OCI-LY3 (cell line): ENCODE measurements at regions not wholly inside any gene's neighbourhood (a gene's known extent, or its start where the extent isn't known, plus 50 kb on each side); places are given as distances from the start of the nearest gene placed in this dataset.

Source experiments
- EZH2phosphoT487 ChIP-seq: fragments of 200-600 bp; shearing (Covaris generic); IDR thresholded peaks from 2 replicates; pipeline ENCODE4 v1.6.1; 2018; ENCODE audit warnings: antibody characterized with exemption, mixed run types, low read depth
- TF ChIP-seq, protein P1 (sequence below): fragments of 200-600, 300-600 bp; sonication (generic); IDR thresholded peaks from 2 replicates; pipeline ENCODE4 v1.5.1; 2014; ENCODE audit warnings: antibody characterized with exemption, low read length, low read depth

DNA sequence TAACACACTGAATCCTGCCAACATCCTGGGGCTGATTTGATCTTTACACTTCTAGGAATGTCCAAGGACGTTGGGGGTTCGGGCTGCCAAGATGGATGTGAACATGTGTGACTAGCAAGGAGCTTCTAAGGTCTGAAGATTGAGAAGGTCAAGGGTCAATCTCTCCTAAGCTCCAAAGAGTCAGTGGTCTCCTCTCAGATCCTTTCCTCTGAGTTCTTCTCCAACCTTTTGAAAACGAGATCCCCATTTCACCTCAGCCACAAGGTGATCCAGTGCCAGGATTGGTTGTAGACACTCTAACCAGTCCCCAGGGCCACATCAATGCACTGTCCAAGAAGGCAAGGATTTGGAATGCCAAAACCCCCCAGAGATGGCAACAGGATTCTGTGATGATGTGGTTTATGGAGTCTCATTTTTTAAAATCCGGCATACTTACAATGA, 266.8 kb downstream of the NDUFS4 start:
- TF ChIP-seq, protein P1, sequence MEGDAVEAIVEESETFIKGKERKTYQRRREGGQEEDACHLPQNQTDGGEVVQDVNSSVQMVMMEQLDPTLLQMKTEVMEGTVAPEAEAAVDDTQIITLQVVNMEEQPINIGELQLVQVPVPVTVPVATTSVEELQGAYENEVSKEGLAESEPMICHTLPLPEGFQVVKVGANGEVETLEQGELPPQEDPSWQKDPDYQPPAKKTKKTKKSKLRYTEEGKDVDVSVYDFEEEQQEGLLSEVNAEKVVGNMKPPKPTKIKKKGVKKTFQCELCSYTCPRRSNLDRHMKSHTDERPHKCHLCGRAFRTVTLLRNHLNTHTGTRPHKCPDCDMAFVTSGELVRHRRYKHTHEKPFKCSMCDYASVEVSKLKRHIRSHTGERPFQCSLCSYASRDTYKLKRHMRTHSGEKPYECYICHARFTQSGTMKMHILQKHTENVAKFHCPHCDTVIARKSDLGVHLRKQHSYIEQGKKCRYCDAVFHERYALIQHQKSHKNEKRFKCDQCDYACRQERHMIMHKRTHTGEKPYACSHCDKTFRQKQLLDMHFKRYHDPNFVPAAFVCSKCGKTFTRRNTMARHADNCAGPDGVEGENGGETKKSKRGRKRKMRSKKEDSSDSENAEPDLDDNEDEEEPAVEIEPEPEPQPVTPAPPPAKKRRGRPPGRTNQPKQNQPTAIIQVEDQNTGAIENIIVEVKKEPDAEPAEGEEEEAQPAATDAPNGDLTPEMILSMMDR = no peak
- TF ChIP-seq EZH2phosphoT487 = no peak
